ENCODE measurements at regions not wholly inside any gene's neighbourhood (a gene's known extent, or its start where the extent isn't known, plus 50 kb on each side); places are given as distances from the start of the nearest gene placed in this dataset.
"Not testable (repeated sequence)": the region's sequence is repeated elsewhere in the genome, so short reads cannot be mapped to it uniquely, and the experiment has no call there.

DNA sequence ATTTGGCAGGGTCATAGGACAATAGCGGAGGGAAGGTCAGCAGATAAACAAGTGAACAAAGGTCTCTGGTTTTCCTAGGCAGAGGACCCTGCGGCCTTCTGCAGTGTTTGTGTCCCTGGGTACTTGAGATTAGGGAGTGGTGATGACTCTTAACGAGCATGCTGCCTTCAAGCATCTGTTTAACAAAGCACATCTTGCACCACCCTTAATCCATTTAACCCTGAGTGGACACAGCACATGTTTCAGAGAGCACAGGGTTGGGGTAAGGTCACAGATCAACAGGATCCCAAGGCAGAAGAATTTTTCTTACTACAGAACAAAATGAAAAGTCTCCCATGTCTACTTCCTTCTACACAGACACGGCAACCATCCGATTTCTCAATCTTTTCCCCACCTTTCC, 74.7 kb downstream of the LAT start:
- TF ChIP-seq, protein P1, sequence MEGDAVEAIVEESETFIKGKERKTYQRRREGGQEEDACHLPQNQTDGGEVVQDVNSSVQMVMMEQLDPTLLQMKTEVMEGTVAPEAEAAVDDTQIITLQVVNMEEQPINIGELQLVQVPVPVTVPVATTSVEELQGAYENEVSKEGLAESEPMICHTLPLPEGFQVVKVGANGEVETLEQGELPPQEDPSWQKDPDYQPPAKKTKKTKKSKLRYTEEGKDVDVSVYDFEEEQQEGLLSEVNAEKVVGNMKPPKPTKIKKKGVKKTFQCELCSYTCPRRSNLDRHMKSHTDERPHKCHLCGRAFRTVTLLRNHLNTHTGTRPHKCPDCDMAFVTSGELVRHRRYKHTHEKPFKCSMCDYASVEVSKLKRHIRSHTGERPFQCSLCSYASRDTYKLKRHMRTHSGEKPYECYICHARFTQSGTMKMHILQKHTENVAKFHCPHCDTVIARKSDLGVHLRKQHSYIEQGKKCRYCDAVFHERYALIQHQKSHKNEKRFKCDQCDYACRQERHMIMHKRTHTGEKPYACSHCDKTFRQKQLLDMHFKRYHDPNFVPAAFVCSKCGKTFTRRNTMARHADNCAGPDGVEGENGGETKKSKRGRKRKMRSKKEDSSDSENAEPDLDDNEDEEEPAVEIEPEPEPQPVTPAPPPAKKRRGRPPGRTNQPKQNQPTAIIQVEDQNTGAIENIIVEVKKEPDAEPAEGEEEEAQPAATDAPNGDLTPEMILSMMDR (conservative IDR thresholded peaks at IDR 0.05; ENCODE audit: low read length): not testable (repeated sequence)
- not testable (repeated sequence) for TF ChIP-seq EZH2phosphoT487 (IDR thresholded peaks at IDR 0.05; ENCODE audit: borderline replicate concordance)

Data from Loucy (cell line).